ENCODE measurements at regions not wholly inside any gene's neighbourhood (a gene's known extent, or its start where the extent isn't known, plus 50 kb on each side); places are given as distances from the start of the nearest gene placed in this dataset.
A peak's percentile ranks its signal among the peaks of the same experiment; 100 is the strongest.

DNA sequence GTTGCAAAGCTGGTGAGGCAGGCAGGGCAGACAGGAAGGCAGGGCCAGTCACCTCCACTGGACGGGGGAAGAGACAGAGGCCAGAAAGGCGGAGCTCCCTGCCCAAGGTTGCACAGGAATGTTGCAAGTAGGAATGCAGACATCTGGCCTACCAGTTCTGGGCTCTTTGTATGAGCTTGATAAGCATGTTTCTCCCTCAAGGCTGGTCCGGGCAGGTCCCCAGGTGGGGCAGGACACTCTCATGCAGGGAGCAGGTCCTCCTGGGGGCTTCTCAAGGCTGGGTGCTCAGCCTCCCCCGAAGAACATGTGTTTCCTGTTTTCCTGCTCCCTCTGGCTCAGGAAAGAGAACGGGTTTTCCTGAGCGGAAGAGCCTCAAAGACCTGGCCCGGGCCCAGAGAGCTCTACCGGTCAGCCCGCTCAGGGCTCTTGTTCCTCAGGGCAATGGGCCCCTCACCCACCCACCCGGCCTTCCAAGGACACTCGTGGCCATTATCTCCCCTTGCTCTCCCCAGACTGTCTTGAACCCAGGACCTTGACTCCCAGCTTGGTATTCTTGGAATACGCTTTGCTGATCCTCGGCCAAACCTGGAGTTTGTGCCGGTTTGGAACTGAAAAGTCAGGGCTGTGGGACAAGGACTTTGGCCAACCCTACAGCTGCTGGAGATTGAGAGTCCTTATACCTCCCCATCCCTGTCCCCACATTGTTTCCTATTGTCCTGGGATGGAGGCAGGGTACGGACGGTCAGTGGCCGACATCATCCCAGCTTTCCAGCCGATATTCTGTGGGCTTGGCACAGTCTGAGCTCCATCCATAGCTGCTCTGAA is 87.7 kb upstream of the HAAO start:
- TF ChIP-seq, protein P1, sequence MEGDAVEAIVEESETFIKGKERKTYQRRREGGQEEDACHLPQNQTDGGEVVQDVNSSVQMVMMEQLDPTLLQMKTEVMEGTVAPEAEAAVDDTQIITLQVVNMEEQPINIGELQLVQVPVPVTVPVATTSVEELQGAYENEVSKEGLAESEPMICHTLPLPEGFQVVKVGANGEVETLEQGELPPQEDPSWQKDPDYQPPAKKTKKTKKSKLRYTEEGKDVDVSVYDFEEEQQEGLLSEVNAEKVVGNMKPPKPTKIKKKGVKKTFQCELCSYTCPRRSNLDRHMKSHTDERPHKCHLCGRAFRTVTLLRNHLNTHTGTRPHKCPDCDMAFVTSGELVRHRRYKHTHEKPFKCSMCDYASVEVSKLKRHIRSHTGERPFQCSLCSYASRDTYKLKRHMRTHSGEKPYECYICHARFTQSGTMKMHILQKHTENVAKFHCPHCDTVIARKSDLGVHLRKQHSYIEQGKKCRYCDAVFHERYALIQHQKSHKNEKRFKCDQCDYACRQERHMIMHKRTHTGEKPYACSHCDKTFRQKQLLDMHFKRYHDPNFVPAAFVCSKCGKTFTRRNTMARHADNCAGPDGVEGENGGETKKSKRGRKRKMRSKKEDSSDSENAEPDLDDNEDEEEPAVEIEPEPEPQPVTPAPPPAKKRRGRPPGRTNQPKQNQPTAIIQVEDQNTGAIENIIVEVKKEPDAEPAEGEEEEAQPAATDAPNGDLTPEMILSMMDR (conservative IDR thresholded peaks at IDR 0.05), result no peak
- peak overlapping the region; percentile 54 for H3K27ac ChIP-seq

DNA sequence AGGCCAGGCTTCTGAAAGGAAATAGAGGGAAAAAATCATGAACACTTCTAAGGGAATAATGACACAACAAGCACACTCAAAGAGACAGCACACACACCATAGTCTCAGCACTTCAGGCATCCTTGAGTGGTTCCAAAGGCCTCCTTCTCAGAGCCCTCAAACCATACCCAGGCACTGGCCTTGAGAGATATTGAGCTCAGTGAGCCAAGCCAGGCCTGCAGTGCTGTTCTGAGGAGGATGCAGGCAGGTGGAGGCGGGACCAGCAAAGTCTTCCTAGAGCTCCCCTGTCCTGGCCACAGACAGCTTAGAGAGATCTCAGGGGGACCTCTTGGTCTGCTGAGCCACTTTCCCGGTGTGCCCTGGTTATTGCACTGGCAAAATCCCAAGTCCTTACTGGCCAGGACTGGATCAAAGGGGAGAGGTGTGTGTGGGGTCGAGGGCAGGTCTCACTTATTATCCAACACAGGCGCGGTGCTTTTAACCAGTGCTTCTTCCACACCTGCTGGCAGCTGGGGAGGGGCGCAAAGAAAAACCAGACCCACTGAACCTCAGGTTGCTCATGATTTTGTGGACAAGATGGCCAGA is 86.8 kb upstream of the HAAO start:
- no peak overlapping the region; the same call in 1 of the 2 replicates for H3K27ac ChIP-seq
- TF ChIP-seq, protein P1 (conservative IDR thresholded peaks at IDR 0.05), result no peak

DNA sequence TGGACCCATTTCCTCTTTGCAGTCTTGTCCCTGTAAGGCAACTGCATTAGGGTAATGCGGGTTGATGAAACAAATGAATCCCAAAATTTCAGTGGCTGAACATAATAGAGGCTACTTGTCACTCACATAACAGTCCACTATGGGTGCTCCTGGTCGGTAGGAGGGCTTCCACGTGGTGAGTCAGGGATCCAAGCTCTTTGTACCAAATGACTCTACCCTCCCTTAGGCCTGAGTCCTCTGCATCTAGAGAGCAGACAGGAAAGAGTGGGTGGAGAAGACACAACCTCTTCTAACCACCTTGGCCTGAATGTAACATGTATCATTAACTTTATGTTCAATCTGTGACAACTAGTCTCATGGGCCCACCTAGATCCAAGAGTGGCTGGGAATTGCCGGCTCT is 86.2 kb upstream of the HAAO start:
- TF ChIP-seq, protein P1 (conservative IDR thresholded peaks at IDR 0.05), result no peak
- H3K27ac ChIP-seq, result peak overlapping the region; percentile 91; the same call in 1 of the 2 replicates

DNA sequence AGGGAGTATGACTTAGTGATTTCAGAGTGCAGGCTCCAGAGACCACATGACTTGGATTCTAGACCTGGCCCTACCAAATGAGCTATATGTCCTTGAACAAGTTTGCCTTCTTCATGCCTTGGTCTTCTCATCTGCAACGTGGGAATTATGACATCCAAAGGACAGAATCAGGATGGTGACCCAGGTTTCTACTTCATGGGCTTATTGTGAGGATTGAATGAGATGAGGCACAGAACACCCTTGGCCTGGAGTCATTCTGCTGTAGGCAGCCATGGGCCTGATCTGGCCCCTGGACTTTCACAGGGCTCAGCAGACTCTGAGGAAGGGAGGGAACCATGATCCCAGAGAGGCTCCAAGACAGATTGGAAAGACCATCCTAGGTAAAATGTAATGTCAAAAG is 85.6 kb upstream of the HAAO start:
- TF ChIP-seq, protein P1 (conservative IDR thresholded peaks at IDR 0.05), result no peak

DNA sequence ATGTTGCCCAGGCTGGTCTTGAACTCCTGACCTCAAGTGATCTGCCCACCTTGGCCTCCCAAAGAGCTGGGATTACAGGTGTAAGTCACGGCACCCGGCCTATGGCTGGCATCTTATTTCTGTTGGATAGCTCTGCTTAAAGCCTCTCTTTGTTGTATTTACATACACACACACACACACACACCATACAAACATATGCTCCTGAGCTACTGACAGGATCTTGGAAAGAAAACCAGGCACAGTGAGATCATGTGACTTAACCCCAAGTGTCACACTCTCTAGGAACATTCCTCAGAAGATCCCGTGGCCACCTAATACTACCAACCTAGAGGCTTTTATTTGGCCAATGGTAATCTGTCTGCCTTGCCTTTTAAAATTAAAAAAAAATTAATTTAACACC is 85.1 kb upstream of the HAAO start:
- H3K27ac ChIP-seq, result peak overlapping the region; percentile 91
- TF ChIP-seq, protein P1 (conservative IDR thresholded peaks at IDR 0.05), result no peak

More for the DNA sequence above, 85.6 kb upstream of the HAAO start:
- peak overlapping the region; percentile 91 for H3K27ac ChIP-seq

DNA sequence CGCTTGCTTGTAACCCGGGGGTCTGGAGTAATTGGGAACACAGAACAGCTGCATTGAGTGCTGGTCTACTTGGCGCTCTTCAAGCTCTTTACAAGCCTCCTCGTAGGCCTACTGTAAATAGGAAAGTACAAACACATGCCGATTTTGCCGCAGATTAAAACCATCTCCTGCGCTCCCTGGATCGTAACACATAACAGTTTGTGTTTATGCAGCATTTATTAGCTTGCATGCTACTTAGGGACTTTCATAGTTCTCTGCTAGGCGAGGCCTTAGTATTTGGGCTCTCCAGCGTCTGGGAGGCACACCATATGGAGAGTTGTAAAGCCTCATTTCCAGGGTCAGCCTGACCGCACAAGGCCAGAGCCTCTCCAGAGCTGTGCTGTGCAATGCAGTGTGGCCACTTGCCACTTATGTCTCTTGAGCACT is 84.0 kb upstream of the HAAO start:
- H3K27ac ChIP-seq, result peak overlapping the region; percentile 91
- TF ChIP-seq, protein P1 (conservative IDR thresholded peaks at IDR 0.05), result no peak

DNA sequence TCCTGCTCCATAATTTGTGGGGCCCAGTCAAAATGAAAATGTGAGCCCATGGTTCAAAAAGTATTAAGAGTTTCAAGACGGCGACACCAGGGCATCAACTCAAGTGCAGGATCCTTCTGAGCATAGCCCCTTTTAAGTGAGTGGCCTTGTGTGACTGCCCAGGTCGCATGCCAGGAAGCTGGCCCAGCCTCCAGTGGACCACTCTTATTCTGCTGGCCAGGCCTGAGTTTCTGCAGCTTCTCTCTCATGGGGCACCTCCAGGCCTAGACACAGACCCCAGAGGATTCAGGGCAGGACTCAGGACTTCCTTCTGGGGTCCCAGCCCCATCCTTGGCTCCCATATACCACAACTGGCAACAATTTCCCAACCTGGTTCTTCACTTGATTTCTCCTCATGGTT is 83.5 kb upstream of the HAAO start:
- TF ChIP-seq, protein P1 (conservative IDR thresholded peaks at IDR 0.05), result no peak
- peak overlapping the region; percentile 91 for H3K27ac ChIP-seq

Measured in VCaP (cell line).